MM.1S (cell line): ENCODE measurements at regions not wholly inside any gene's neighbourhood (a gene's known extent, or its start where the extent isn't known, plus 50 kb on each side); places are given as distances from the start of the nearest gene placed in this dataset.

ENCODE experiments used
- DNase-seq: peaks from one replicate; pipeline ENCODE4 v3.0.0-alpha.2; 2015
- H2AFZ ChIP-seq: fragments of 300-600 bp; sonication (generic); 2 replicates; pipeline ENCODE4 v1.6.0; 2016; ENCODE audit warnings: antibody characterized with exemption, low read length
- H3F3A ChIP-seq: fragments of 300-600 bp; sonication (generic); 2 replicates; pipeline ENCODE4 v1.6.1; 2016; ENCODE audit warnings: mild to moderate bottlenecking, antibody characterized with exemption, low read length, moderate library complexity, mixed read lengths; ENCODE audit not compliant: insufficient read depth
- H3K27ac ChIP-seq: fragments of 300-600 bp; sonication (generic); 2 replicates; pipeline ENCODE4 v1.5.1; 2016; ENCODE audit warnings: mild to moderate bottlenecking, low read length
- H3K27me3 ChIP-seq: fragments of 300-600 bp; sonication (generic); replicated peaks from 2 replicates; pipeline ENCODE4 v1.6.0; 2016; ENCODE audit warnings: low read length; ENCODE audit not compliant: insufficient read depth
- H3K36me3 ChIP-seq: fragments of 300-600 bp; sonication (generic); replicated peaks from 2 replicates; pipeline ENCODE4 v1.6.1; 2016; ENCODE audit warnings: mild to moderate bottlenecking, low read length, mixed read lengths; ENCODE audit not compliant: insufficient read depth
- H3K4me1 ChIP-seq: fragments of 300-600 bp; sonication (generic); 2 replicates; pipeline ENCODE4 v1.6.1; 2016; ENCODE audit warnings: low read length, mixed read lengths
- H3K4me2 ChIP-seq: fragments of 300-600 bp; sonication (generic); 2 replicates; pipeline ENCODE4 v1.6.0; 2016; ENCODE audit warnings: low read depth, low read length
- H3K4me3 ChIP-seq: fragments of 300-600 bp; sonication (generic); 2 replicates; pipeline ENCODE4 v1.5.1; 2016; ENCODE audit warnings: low read length, mixed read lengths
- H3K79me2 ChIP-seq: fragments of 300-600 bp; sonication (generic); 2 replicates; pipeline ENCODE4 v1.6.1; 2016; ENCODE audit warnings: mixed run types, low read length, mixed read lengths
- H3K9ac ChIP-seq: fragments of 300-600 bp; sonication (generic); 2 replicates; pipeline ENCODE4 v1.6.1; 2016; ENCODE audit warnings: low read length, mixed read lengths
- H3K9me2 ChIP-seq: fragments of 300-600 bp; sonication (generic); replicated peaks from 2 replicates; pipeline ENCODE4 v1.6.1; 2016; ENCODE audit warnings: mild to moderate bottlenecking, low read length, mixed read lengths; ENCODE audit not compliant: insufficient read depth
- H3K9me3 ChIP-seq: fragments of 300-600 bp; sonication (generic); replicated peaks from 2 replicates; pipeline ENCODE4 v1.6.1; 2016; ENCODE audit warnings: mild to moderate bottlenecking, low read length, mixed read lengths; ENCODE audit not compliant: insufficient read depth
- H4K20me1 ChIP-seq: fragments of 300-600 bp; sonication (generic); 2 replicates; pipeline ENCODE4 v1.6.1; 2016; ENCODE audit warnings: mild to moderate bottlenecking, low read length, moderate library complexity, mixed read lengths; ENCODE audit not compliant: insufficient read depth
- CTCF ChIP-seq: fragments of 300-600 bp; sonication (generic); IDR thresholded peaks from 2 replicates; pipeline ENCODE4 v1.5.1; 2016; ENCODE audit warnings: antibody characterized with exemption, low read length, mixed read lengths
- EZH2 ChIP-seq: fragments of 300-600 bp; sonication (generic); optimal IDR thresholded peaks from 2 replicates; pipeline ENCODE3; 2017; ENCODE audit warnings: low read depth, mild to moderate bottlenecking, antibody characterized with exemption, low read length, mixed read lengths
- EZH2phosphoT487 ChIP-seq: fragments of 300-600 bp; sonication (generic); IDR thresholded peaks from 2 replicates; pipeline ENCODE4 v1.6.1; 2018; ENCODE audit warnings: antibody characterized with exemption, low read length

GRCh38 chr6:100322886-100323285, 141.8 kb downstream of the SIM1 start:
- Histone ChIP-seq H3K27me3 (no peaks in the 10 kb centered on the region), H3K9me2 (no peaks in the 10 kb centered on the region), H3K27ac (no peak overlapping the region), H4K20me1 (no peaks in the 10 kb centered on the region), H2AFZ (no peak overlapping the region), H3K4me1 (peaks cover 8% of the 10 kb centered on the region; the same call in 1 of the 2 replicates), H3K4me2 (no peak overlapping the region), H3K9me3 (no peaks in the 10 kb centered on the region), H3K9ac (no peak overlapping the region), H3K36me3 (no peaks in the 10 kb centered on the region), H3K79me2 (no peaks in the 10 kb centered on the region), H3K4me3 (no peak overlapping the region), H3F3A (no peaks in the 10 kb centered on the region)
- no peak for DNase-seq
- TF ChIP-seq CTCF, result no peak
- TF ChIP-seq EZH2phosphoT487, result no peak

GRCh38 chr6:100320686-100321085, 144.0 kb downstream of the SIM1 start:
- Histone ChIP-seq H2AFZ (no peak overlapping the region), H3K79me2 (no peaks in the 10 kb centered on the region), H3F3A (no peaks in the 10 kb centered on the region), H3K4me2 (no peak overlapping the region), H3K4me3 (no peak overlapping the region), H3K4me1 (peaks cover 8% of the 10 kb centered on the region; the same call in 1 of the 2 replicates), H4K20me1 (no peaks in the 10 kb centered on the region), H3K36me3 (no peaks in the 10 kb centered on the region), H3K9me2 (no peaks in the 10 kb centered on the region), H3K27me3 (no peaks in the 10 kb centered on the region), H3K27ac (no peak overlapping the region), H3K9ac (no peak overlapping the region), H3K9me3 (no peaks in the 10 kb centered on the region)
- no peak for TF ChIP-seq EZH2
- no peak for TF ChIP-seq CTCF
- no peak for TF ChIP-seq EZH2phosphoT487
- DNase-seq, result no peak

- TF ChIP-seq EZH2phosphoT487 (no peak), CTCF (no peak)
- H3K36me3 ChIP-seq, result no peaks in the 10 kb centered on the region
- H3K27ac ChIP-seq, result no peak overlapping the region
- no peaks in the 10 kb centered on the region for H3K27me3 ChIP-seq
- H3F3A ChIP-seq, result no peaks in the 10 kb centered on the region
- H2AFZ ChIP-seq, result no peak overlapping the region
- no peaks in the 10 kb centered on the region for H3K9me2 ChIP-seq
- H3K4me3 ChIP-seq, result no peak overlapping the region
- H3K79me2 ChIP-seq, result no peaks in the 10 kb centered on the region
- H3K9ac ChIP-seq, result no peak overlapping the region
- no peaks in the 10 kb centered on the region for H4K20me1 ChIP-seq
- no peak for DNase-seq
- H3K9me3 ChIP-seq, result no peaks in the 10 kb centered on the region
- no peak overlapping the region for H3K4me2 ChIP-seq
- H3K4me1 ChIP-seq, result no peaks in the 10 kb centered on the region
Observed at GRCh38 chr6:100317031-100317430, 147.7 kb downstream of the SIM1 start.
